Urothelium cell line (cell line): ENCODE measurements at regions not wholly inside any gene's neighbourhood (a gene's known extent, or its start where the extent isn't known, plus 50 kb on each side); places are given as distances from the start of the nearest gene placed in this dataset.
A peak's percentile ranks its signal among the peaks of the same experiment; 100 is the strongest.
"Not testable (repeated sequence)": the region's sequence is repeated elsewhere in the genome, so short reads cannot be mapped to it uniquely, and the experiment has no call there.

ENCODE experiments used
- DNase-seq: peaks from one replicate; pipeline ENCODE4 v3.0.0; 2011; ENCODE audit warnings: low spot score, mixed read lengths
- FAIRE-seq: peaks from 2 replicates; lab custom pipeline; 2011; peaks lifted over from hg19 to GRCh38; lab: Jason Lieb, UNC

- FAIRE-seq (no peak), DNase-seq (no peak)
Measured at GRCh38 chr4:64016893-64017292, 392.4 kb downstream of the TECRL start.

- DNase-seq (no peak), FAIRE-seq (no peak)
Measured at GRCh38 chr4:64014647-64015046, 394.6 kb downstream of the TECRL start.

GRCh38 chr4:64001229-64001898 lies 407.9 kb downstream of the TECRL start:
- FAIRE-seq, result no peak
- peak; percentile 9 for DNase-seq

- FAIRE-seq (no peak), DNase-seq (peak; percentile 38)
Measured at GRCh38 chr4:64000241-64000640, 409.0 kb downstream of the TECRL start.

GRCh38 chr4:63986253-63986652 lies 423.0 kb downstream of the TECRL start:
- DNase-seq (no peak), FAIRE-seq (no peak)

GRCh38 chr4:63983224-63983623 lies 426.0 kb downstream of the TECRL start:
- FAIRE-seq (no peak), DNase-seq (no peak)

GRCh38 chr4:63965875-63966274 lies 443.4 kb downstream of the TECRL start:
- no peak for FAIRE-seq
- DNase-seq, result no peak

- not testable (repeated sequence) for FAIRE-seq, DNase-seq
Measured at GRCh38 chr4:63942706-63943286, 466.5 kb downstream of the TECRL start.

GRCh38 chr4:63937961-63938360 lies 471.3 kb downstream of the TECRL start:
- no peak for FAIRE-seq
- no peak for DNase-seq

- DNase-seq (no peak), FAIRE-seq (no peak)
Measured at GRCh38 chr4:63922146-63922545, 487.1 kb downstream of the TECRL start.

GRCh38 chr4:63921561-63921960 lies 487.7 kb downstream of the TECRL start:
- FAIRE-seq, result no peak
- DNase-seq, result no peak

- FAIRE-seq, result no peak
- no peak for DNase-seq
Measured at GRCh38 chr4:63919636-63920365, 489.4 kb downstream of the TECRL start.

- DNase-seq (no peak), FAIRE-seq (no peak)
Measured at GRCh38 chr4:63906660-63907183, 502.5 kb downstream of the TECRL start.

GRCh38 chr4:63904201-63904600 lies 505.0 kb downstream of the TECRL start:
- no peak for DNase-seq
- FAIRE-seq, result no peak

- FAIRE-seq (no peak), DNase-seq (no peak)
Measured at GRCh38 chr4:63901304-63901703, 507.9 kb downstream of the TECRL start.

GRCh38 chr4:63898961-63899360 lies 510.3 kb downstream of the TECRL start:
- DNase-seq, result no peak
- no peak for FAIRE-seq

- FAIRE-seq, result no peak
- no peak for DNase-seq
Measured at GRCh38 chr4:63894161-63894560, 515.1 kb downstream of the TECRL start.

GRCh38 chr4:63869370-63869769 lies 539.9 kb downstream of the TECRL start:
- no peak for DNase-seq
- FAIRE-seq, result no peak

GRCh38 chr4:63851496-63851895 lies 557.8 kb downstream of the TECRL start:
- FAIRE-seq, result no peak
- DNase-seq, result no peak

- FAIRE-seq (no peak), DNase-seq (no peak)
Measured at GRCh38 chr4:63841266-63841665, 568.0 kb downstream of the TECRL start.

GRCh38 chr4:63831590-63832155 lies 577.6 kb downstream of the TECRL start:
- FAIRE-seq (no peak), DNase-seq (no peak)
